ENCODE measurements at regions not wholly inside any gene's neighbourhood (a gene's known extent, or its start where the extent isn't known, plus 50 kb on each side); places are given as distances from the start of the nearest gene placed in this dataset.

DNA sequence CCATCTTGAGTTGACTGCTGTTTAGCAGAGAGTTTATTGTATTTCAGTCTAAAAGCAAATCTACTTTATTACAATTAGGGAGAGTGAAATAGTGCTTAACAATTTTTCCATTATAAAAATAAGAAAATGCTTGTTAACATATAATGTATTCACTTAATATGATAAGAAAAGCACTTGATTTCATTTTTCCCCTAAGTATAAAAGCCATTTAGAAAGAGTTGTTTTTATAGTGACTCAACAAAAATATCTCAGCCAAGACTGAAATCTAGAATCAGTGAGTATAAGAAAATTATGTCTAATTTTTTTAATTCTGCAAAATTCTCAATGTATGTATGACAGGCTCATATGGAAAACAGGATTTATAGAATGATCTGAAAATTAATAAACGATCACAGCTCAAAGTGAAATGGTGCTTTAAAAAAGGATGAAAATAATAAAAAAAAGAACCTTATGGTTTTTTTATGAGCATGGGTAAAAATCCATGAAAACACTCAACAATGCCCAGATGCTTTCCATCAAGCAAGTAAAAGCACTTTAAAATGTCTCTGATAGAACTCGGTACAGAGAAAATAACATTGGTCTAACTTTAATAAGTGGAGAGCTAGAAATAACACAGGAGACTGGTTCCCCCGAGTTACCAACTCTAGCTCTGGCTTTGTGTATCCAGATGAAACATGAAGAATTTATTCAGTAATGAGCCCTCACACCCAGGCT, 1057.8 kb upstream of the WWC1 start:
- Histone ChIP-seq H3K4me2 (ENCODE audit: insufficient read depth, low read length) (peak overlapping the region; percentile 8), H3K4me3 (replicated peaks in 1 of 3; ENCODE audit: insufficient read depth in 1 of 3, low read depth in 1 of 3, low read length in 3 of 3) (no peak overlapping the region), H3K4me1 (ENCODE audit: control insufficient read depth, extremely low read depth, insufficient read depth, low read length) (peaks cover 8% of the 10 kb centered on the region), H4K20me1 (replicated peaks; ENCODE audit: control insufficient read depth, extremely low read depth, insufficient read depth, low read length) (no peaks in the 10 kb centered on the region), H3K9ac (replicated peaks; ENCODE audit: extremely low read depth, insufficient read depth, low read length) (no peak overlapping the region), H3K27ac (ENCODE audit: insufficient read depth, low read depth, low read length) (no peak overlapping the region), H3K36me3 (ENCODE audit: control insufficient read depth in 2 of 2, extremely low read depth in 1 of 2, insufficient read depth in 2 of 2, low read length in 2 of 2) (no peaks in the 10 kb centered on the region), H3K79me2 (ENCODE audit: control insufficient read depth, insufficient read depth, low read length) (no peaks in the 10 kb centered on the region), H2AFZ (ENCODE audit: low read depth, low read length) (no peak overlapping the region), H3K9me1 (replicated peaks; ENCODE audit: control insufficient read depth, extremely low read depth, insufficient read depth, low read length) (no peaks in the 10 kb centered on the region), H3K9me3 (replicated peaks; ENCODE audit: control insufficient read depth, insufficient read depth, low read length) (no peaks in the 10 kb centered on the region), H3K27me3 (ENCODE audit: control insufficient read depth in 2 of 2, insufficient read depth in 2 of 2, low read length in 2 of 2) (no peaks in the 10 kb centered on the region)
- DNase-seq (ENCODE audit: low read depth, low spot score) (peak; percentile 6), FAIRE-seq (no peak)
- BruUV-seq (replicated peaks), result no TSS peak
- dilution Hi-C loops (cut with MboI; ENCODE audit: extremely low pct_ligation_motif_present, low sequenced_read_pairs) (no loop called here), intact Hi-C loops (cut with micrococcal nuclease) (no loop called here)
- ChIA-PET CTCF (no interaction called here), POLR2A (no interaction called here)
- no peak for TF ChIP-seq JUN (IDR thresholded peaks at IDR 0.05; ENCODE audit: borderline replicate concordance, insufficient read depth, insufficient read length, low read depth)
- no peak for TF ChIP-seq POLR2AphosphoS5 (IDR thresholded peaks at IDR 0.05; ENCODE audit: insufficient read depth, low read depth, low read length)
- TF ChIP-seq, protein P1, sequence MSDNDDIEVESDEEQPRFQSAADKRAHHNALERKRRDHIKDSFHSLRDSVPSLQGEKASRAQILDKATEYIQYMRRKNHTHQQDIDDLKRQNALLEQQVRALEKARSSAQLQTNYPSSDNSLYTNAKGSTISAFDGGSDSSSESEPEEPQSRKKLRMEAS (IDR thresholded peaks at IDR 0.05; ENCODE audit: insufficient read depth, insufficient read length), result no peak
- no peak for TF ChIP-seq POLR2A (IDR thresholded peaks at IDR 0.05; ENCODE audit: low read depth, low read length)
- TF ChIP-seq GATA2 (IDR thresholded peaks at IDR 0.05; ENCODE audit: insufficient read depth, insufficient read length, low read depth, low read length), result no peak
- TF ChIP-seq, protein P2, sequence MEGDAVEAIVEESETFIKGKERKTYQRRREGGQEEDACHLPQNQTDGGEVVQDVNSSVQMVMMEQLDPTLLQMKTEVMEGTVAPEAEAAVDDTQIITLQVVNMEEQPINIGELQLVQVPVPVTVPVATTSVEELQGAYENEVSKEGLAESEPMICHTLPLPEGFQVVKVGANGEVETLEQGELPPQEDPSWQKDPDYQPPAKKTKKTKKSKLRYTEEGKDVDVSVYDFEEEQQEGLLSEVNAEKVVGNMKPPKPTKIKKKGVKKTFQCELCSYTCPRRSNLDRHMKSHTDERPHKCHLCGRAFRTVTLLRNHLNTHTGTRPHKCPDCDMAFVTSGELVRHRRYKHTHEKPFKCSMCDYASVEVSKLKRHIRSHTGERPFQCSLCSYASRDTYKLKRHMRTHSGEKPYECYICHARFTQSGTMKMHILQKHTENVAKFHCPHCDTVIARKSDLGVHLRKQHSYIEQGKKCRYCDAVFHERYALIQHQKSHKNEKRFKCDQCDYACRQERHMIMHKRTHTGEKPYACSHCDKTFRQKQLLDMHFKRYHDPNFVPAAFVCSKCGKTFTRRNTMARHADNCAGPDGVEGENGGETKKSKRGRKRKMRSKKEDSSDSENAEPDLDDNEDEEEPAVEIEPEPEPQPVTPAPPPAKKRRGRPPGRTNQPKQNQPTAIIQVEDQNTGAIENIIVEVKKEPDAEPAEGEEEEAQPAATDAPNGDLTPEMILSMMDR (IDR thresholded peaks at IDR 0.05; ENCODE audit: extremely low read depth in 1 of 2, insufficient read depth in 1 of 2, low read depth in 1 of 2, low read length in 2 of 2), result no peak
- TF ChIP-seq FOS (IDR thresholded peaks at IDR 0.05; ENCODE audit: borderline replicate concordance, insufficient read depth, low read length), result no peak
- TF ChIP-seq MYC (IDR thresholded peaks at IDR 0.05; ENCODE audit: low read depth, low read length), result no peak
- TF ChIP-seq EZH2 (IDR thresholded peaks at IDR 0.05; ENCODE audit: borderline replicate concordance, low read depth, low read length, severe bottlenecking), result no peak

Measured in endothelial cell of umbilical vein (primary cell).